ENCODE measurements at regions not wholly inside any gene's neighbourhood (a gene's known extent, or its start where the extent isn't known, plus 50 kb on each side); places are given as distances from the start of the nearest gene placed in this dataset.

- H3K27ac ChIP-seq (ENCODE audit: low read depth, low read length, severe bottlenecking) = no peak overlapping the region
- no peaks in the 10 kb centered on the region for H3K4me1 ChIP-seq (ENCODE audit: control insufficient read depth, insufficient read depth, low read length, poor library complexity, severe bottlenecking)
- H3K4me3 ChIP-seq (ENCODE audit: extremely low read depth, insufficient read depth, low read length, poor library complexity, severe bottlenecking) = no peak overlapping the region
- H3K36me3 ChIP-seq (ENCODE audit: control insufficient read depth, insufficient read depth, low read length) = no peaks in the 10 kb centered on the region
- H3K9me3 ChIP-seq (ENCODE audit: control insufficient read depth, low read length) = no peaks in the 10 kb centered on the region
- 84 to 86% methylated on average over 6 to 8 of the region's 8 CpGs for WGBS, 2 experiments (ENCODE audit: insufficient coverage in 2 of 2)
These were observed 113.5 kb upstream of the SLC24A3 start for GRCh38 chr20:19098806-19099578.

GRCh38 chr20:19099596-19100545 lies 112.6 kb upstream of the SLC24A3 start:
- no peak overlapping the region for H3K4me3 ChIP-seq (ENCODE audit: extremely low read depth, insufficient read depth, low read length, poor library complexity, severe bottlenecking)
- H3K9me3 ChIP-seq (ENCODE audit: control insufficient read depth, low read length) = no peaks in the 10 kb centered on the region
- 92 to 93% methylated on average over 13 to 15 of the region's 18 CpGs for WGBS, 2 experiments (ENCODE audit: insufficient coverage in 2 of 2)
- no peak overlapping the region for H3K27ac ChIP-seq (ENCODE audit: low read depth, low read length, severe bottlenecking)
- H3K4me1 ChIP-seq (ENCODE audit: control insufficient read depth, insufficient read depth, low read length, poor library complexity, severe bottlenecking) = no peaks in the 10 kb centered on the region
- no peaks in the 10 kb centered on the region for H3K36me3 ChIP-seq (ENCODE audit: control insufficient read depth, insufficient read depth, low read length)

DNA sequence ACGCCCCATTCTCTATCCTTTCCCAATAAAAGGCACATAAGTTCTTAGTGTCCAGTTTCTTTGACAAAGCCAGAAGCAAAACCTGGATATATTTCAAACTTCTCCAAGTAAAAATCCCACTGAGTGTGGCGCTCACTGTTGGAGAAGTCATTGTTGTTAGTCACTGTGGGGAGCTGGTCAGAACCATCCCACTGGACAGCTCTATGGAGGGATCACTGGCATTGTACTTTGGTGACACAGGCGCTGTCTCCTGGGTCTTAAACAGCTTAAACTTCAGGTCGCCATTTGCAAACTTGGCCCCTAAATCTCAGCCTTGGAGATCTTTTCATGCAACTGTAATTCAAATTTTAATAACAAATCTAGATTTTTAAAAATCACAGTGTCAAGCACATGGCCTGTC lies 111.5 kb upstream of the SLC24A3 start:
- H3K9me3 ChIP-seq (ENCODE audit: control insufficient read depth, low read length) = no peaks in the 10 kb centered on the region
- no peaks in the 10 kb centered on the region for H3K36me3 ChIP-seq (ENCODE audit: control insufficient read depth, insufficient read depth, low read length)
- WGBS, 2 experiments (ENCODE audit: insufficient coverage in 2 of 2) = 80 to 100% methylated on average over 1 to 2 of the region's 4 CpGs
- H3K27ac ChIP-seq (ENCODE audit: low read depth, low read length, severe bottlenecking) = no peak overlapping the region
- no peak overlapping the region for H3K4me3 ChIP-seq (ENCODE audit: extremely low read depth, insufficient read depth, low read length, poor library complexity, severe bottlenecking)
- H3K4me1 ChIP-seq (ENCODE audit: control insufficient read depth, insufficient read depth, low read length, poor library complexity, severe bottlenecking) = no peaks in the 10 kb centered on the region

GRCh38 chr20:19104186-19104585 lies 108.3 kb upstream of the SLC24A3 start:
- WGBS, 2 experiments (ENCODE audit: insufficient coverage in 2 of 2) = 87% methylated on average over 3 of the region's 4 CpGs; no CpG with 5 or more reads in 1 of the 2 experiments
- Histone ChIP-seq H3K9me3 (ENCODE audit: control insufficient read depth, low read length) (no peaks in the 10 kb centered on the region), H3K27ac (ENCODE audit: low read depth, low read length, severe bottlenecking) (no peak overlapping the region), H3K36me3 (ENCODE audit: control insufficient read depth, insufficient read depth, low read length) (no peaks in the 10 kb centered on the region), H3K4me3 (ENCODE audit: extremely low read depth, insufficient read depth, low read length, poor library complexity, severe bottlenecking) (no peak overlapping the region), H3K4me1 (ENCODE audit: control insufficient read depth, insufficient read depth, low read length, poor library complexity, severe bottlenecking) (no peaks in the 10 kb centered on the region)

- Histone ChIP-seq H3K9me3 (ENCODE audit: control insufficient read depth, low read length) (no peaks in the 10 kb centered on the region), H3K27ac (ENCODE audit: low read depth, low read length, severe bottlenecking) (no peak overlapping the region), H3K36me3 (ENCODE audit: control insufficient read depth, insufficient read depth, low read length) (no peaks in the 10 kb centered on the region), H3K4me1 (ENCODE audit: control insufficient read depth, insufficient read depth, low read length, poor library complexity, severe bottlenecking) (no peaks in the 10 kb centered on the region), H3K4me3 (ENCODE audit: extremely low read depth, insufficient read depth, low read length, poor library complexity, severe bottlenecking) (no peak overlapping the region)
- WGBS, 2 experiments (ENCODE audit: insufficient coverage in 2 of 2) = no CpG with 5 or more reads among the region's 7 CpGs
These were observed 104.3 kb upstream of the SLC24A3 start for GRCh38 chr20:19108155-19108554.

DNA sequence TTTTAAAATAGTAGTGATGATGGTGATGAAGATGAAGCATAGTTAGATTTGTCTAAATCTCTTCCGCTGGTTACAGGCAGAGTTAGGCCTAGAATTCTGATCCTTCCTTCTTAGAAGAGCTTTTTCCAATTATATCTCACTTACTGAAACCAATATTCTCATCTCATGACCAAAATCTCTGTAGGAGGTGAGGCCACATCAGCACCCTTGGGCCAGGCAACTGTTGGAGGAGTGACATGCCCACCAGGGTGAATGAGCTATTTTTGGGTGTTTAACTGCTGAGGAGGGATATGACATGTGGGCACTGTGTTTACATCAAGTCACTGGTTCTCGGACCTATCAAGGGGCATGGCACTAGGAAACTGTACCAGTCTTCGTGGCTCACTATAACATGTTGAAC lies 102.2 kb upstream of the SLC24A3 start:
- no peaks in the 10 kb centered on the region for H3K9me3 ChIP-seq (ENCODE audit: control insufficient read depth, low read length)
- H3K27ac ChIP-seq (ENCODE audit: low read depth, low read length, severe bottlenecking) = no peak overlapping the region
- no peaks in the 10 kb centered on the region for H3K4me1 ChIP-seq (ENCODE audit: control insufficient read depth, insufficient read depth, low read length, poor library complexity, severe bottlenecking)
- H3K4me3 ChIP-seq (ENCODE audit: extremely low read depth, insufficient read depth, low read length, poor library complexity, severe bottlenecking) = no peak overlapping the region
- 40 to 92% methylated on average over 1 to 2 of the region's 3 CpGs for WGBS, 2 experiments (ENCODE audit: insufficient coverage in 2 of 2)
- H3K36me3 ChIP-seq (ENCODE audit: control insufficient read depth, insufficient read depth, low read length) = no peaks in the 10 kb centered on the region

DNA sequence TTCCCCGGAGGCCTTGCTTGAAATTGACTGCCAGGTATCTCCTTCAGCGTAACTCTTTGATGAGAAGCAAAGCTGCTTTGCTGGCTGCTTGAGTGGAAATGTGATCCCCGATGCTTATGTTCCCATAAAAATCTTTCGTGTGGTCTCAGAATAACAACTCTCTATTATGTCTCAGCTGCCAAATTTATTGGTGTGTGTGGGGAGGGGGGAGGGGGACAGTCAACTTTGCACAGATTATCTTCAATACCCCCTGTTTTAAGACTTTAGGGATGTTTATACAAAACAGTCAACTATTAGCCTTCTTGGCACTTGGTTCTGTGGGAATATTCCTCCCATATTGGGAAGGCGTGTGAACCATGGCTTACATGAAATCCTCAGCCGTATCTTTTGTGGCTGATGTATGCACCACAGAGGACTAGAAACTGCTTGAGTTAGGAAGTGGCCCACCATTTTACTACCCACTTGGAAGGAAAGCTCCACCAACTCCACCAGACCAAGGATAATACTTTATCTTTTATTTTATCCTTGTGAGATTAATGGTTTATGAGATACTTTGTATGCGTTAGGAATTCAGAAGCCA lies 101.5 kb upstream of the SLC24A3 start:
- 72 to 73% methylated on average over 4 of the region's 7 CpGs for WGBS, 2 experiments (ENCODE audit: insufficient coverage in 2 of 2)

DNA sequence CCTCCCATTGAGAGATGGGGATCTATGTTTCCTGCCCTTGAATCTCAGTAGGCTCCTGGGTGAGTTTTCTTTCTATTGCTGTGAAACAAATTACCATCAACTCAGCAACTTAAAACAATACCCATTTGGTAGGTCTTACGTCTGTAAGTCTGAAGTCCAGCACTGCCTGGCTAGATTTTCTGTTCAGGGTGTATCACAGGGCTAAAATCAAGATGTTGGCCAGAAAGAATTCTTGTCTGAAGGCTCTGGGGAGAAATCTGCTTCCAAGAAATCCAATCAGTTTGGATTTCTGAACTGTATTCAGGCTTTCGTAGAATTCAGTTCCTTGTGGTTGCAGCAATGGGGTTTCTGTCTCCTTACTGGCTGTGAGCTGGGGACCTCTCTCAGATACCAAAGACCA lies 99.6 kb upstream of the SLC24A3 start:
- H3K4me3 ChIP-seq (ENCODE audit: extremely low read depth, insufficient read depth, low read length, poor library complexity, severe bottlenecking) = no peak overlapping the region
- H3K9me3 ChIP-seq (ENCODE audit: control insufficient read depth, low read length) = no peaks in the 10 kb centered on the region
- WGBS, 2 experiments (ENCODE audit: insufficient coverage in 2 of 2) = 87 to 94% methylated on average over 1 to 2 of the region's 2 CpGs
- H3K36me3 ChIP-seq (ENCODE audit: control insufficient read depth, insufficient read depth, low read length) = no peaks in the 10 kb centered on the region
- H3K4me1 ChIP-seq (ENCODE audit: control insufficient read depth, insufficient read depth, low read length, poor library complexity, severe bottlenecking) = no peaks in the 10 kb centered on the region
- H3K27ac ChIP-seq (ENCODE audit: low read depth, low read length, severe bottlenecking) = no peak overlapping the region

More for the DNA sequence above, 101.5 kb upstream of the SLC24A3 start:
- Histone ChIP-seq H3K36me3 (ENCODE audit: control insufficient read depth, insufficient read depth, low read length) (no peaks in the 10 kb centered on the region), H3K4me1 (ENCODE audit: control insufficient read depth, insufficient read depth, low read length, poor library complexity, severe bottlenecking) (no peaks in the 10 kb centered on the region), H3K27ac (ENCODE audit: low read depth, low read length, severe bottlenecking) (no peak overlapping the region), H3K4me3 (ENCODE audit: extremely low read depth, insufficient read depth, low read length, poor library complexity, severe bottlenecking) (no peak overlapping the region), H3K9me3 (ENCODE audit: control insufficient read depth, low read length) (no peaks in the 10 kb centered on the region)

- H3K4me3 ChIP-seq (ENCODE audit: extremely low read depth, insufficient read depth, low read length, poor library complexity, severe bottlenecking) = no peak overlapping the region
- no peaks in the 10 kb centered on the region for H3K36me3 ChIP-seq (ENCODE audit: control insufficient read depth, insufficient read depth, low read length)
- no peaks in the 10 kb centered on the region for H3K9me3 ChIP-seq (ENCODE audit: control insufficient read depth, low read length)
- no peak overlapping the region for H3K27ac ChIP-seq (ENCODE audit: low read depth, low read length, severe bottlenecking)
- no peaks in the 10 kb centered on the region for H3K4me1 ChIP-seq (ENCODE audit: control insufficient read depth, insufficient read depth, low read length, poor library complexity, severe bottlenecking)
- WGBS, 2 experiments (ENCODE audit: insufficient coverage in 2 of 2) = 81 to 90% methylated on average over 4 to 5 of the region's 5 CpGs
These were observed 99.0 kb upstream of the SLC24A3 start for GRCh38 chr20:19113343-19113930.

DNA sequence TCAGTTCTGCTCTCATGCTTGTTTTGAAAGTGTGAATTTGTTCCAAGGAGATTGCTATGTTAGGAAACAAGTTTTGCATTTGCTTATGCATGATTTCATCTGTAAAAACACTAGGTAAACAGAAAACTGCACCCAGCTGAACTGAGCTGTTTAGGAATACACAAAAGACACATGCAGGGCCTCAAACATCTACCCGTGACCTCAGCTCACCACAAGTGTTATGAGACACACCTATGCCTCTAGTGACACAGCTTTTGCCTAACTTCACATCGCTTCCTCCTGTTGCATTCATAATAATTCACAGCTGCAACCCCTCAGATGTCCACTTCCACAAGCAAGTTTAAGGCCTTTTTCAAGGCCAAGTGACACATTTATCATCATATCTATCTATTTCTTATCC lies 98.0 kb upstream of the SLC24A3 start:
- Histone ChIP-seq H3K4me1 (ENCODE audit: control insufficient read depth, insufficient read depth, low read length, poor library complexity, severe bottlenecking) (no peaks in the 10 kb centered on the region), H3K36me3 (ENCODE audit: control insufficient read depth, insufficient read depth, low read length) (no peaks in the 10 kb centered on the region), H3K27ac (ENCODE audit: low read depth, low read length, severe bottlenecking) (no peak overlapping the region), H3K9me3 (ENCODE audit: control insufficient read depth, low read length) (no peaks in the 10 kb centered on the region), H3K4me3 (ENCODE audit: extremely low read depth, insufficient read depth, low read length, poor library complexity, severe bottlenecking) (no peak overlapping the region)
- WGBS, 2 experiments (ENCODE audit: insufficient coverage in 2 of 2) = 94 to 95% methylated on average over 2 of the region's 2 CpGs
